GM23338 (cell line): ENCODE measurements at regions not wholly inside any gene's neighbourhood (a gene's known extent, or its start where the extent isn't known, plus 50 kb on each side); places are given as distances from the start of the nearest gene placed in this dataset.

Experiments used
- ATAC-seq: fragments of 200-7000 bp; cut with Tn5 transposase; 3 replicates; pipeline ENCODE4 v1.9.1; 2020
- DNase-seq: peaks from one replicate; pipeline ENCODE4 v3.0.0-alpha.2; 2015; ENCODE audit warnings: low spot score
- H2AFZ ChIP-seq: fragments of 200-600 bp; sonication (generic); 2 replicates; pipeline ENCODE4 v1.8.0; 2016; ENCODE audit warnings: antibody characterized with exemption, mild to moderate bottlenecking, moderate library complexity
- H3F3A ChIP-seq: fragments of 200-600 bp; sonication (generic); replicated peaks from 2 replicates; pipeline ENCODE4 v1.8.0; 2017; ENCODE audit warnings: antibody characterized with exemption, mixed run types, low read depth
- H3K27ac ChIP-seq: fragments of 200-600 bp; sonication (generic); 2 replicates; pipeline ENCODE4 v1.6.1; 2016; ENCODE audit warnings: low read depth
- H3K27me3 ChIP-seq: fragments of 200-600 bp; sonication (generic); 2 replicates; pipeline ENCODE4 v1.8.0; 2016; ENCODE audit warnings: mild to moderate bottlenecking, mixed run types, moderate library complexity; ENCODE audit not compliant: insufficient read depth
- H3K36me3 ChIP-seq: fragments of 200-600 bp; sonication (generic); 2 replicates; pipeline ENCODE4 v1.8.0; 2016; ENCODE audit warnings: mild to moderate bottlenecking; ENCODE audit not compliant: insufficient read depth
- H3K4me1 ChIP-seq: fragments of 200-600 bp; sonication (generic); 2 replicates; pipeline ENCODE4 v1.8.0; 2016; ENCODE audit warnings: mild to moderate bottlenecking, moderate library complexity; ENCODE audit not compliant: insufficient read depth
- H3K4me2 ChIP-seq: fragments of 200-600 bp; sonication (generic); 2 replicates; pipeline ENCODE4 v1.7.1; 2017; ENCODE audit warnings: mixed run types
- H3K4me3 ChIP-seq: fragments of 200-600 bp; sonication (generic); 2 replicates; pipeline ENCODE4 v1.6.1; 2016; ENCODE audit warnings: mixed run types
- H3K79me2 ChIP-seq: fragments of 200-600 bp; sonication (generic); replicated peaks from 2 replicates; pipeline ENCODE4 v1.8.0; 2017; ENCODE audit warnings: mild to moderate bottlenecking; ENCODE audit not compliant: insufficient read depth
- H3K9me2 ChIP-seq: fragments of 200-600 bp; sonication (generic); 2 replicates; pipeline ENCODE4 v1.8.0; 2017; ENCODE audit not compliant: insufficient read depth
- H4K20me1 ChIP-seq: fragments of 200-600 bp; sonication (generic); replicated peaks from 2 replicates; pipeline ENCODE4 v1.8.0; 2017; ENCODE audit warnings: mild to moderate bottlenecking; ENCODE audit not compliant: insufficient read depth
- H3K27ac Mint-ChIP-seq: 2 replicates; pipeline ENCODE4 v1.8.0; 2020; ENCODE audit warnings: inconsistent platforms, mild to moderate bottlenecking, moderate library complexity, mixed read lengths
- H3K27me3 Mint-ChIP-seq: 3 replicates; pipeline ENCODE4 v1.8.0; 2022; ENCODE audit warnings: low read depth, mild to moderate bottlenecking, moderate library complexity, mixed read lengths, inconsistent platforms; ENCODE audit not compliant: insufficient read depth, poor library complexity
- H3K36me3 Mint-ChIP-seq: 3 replicates; pipeline ENCODE4 v1.8.0; 2021; ENCODE audit warnings: low read depth, mild to moderate bottlenecking, inconsistent platforms, moderate library complexity, mixed read lengths
- H3K4me1 Mint-ChIP-seq: 3 replicates; pipeline ENCODE4 v1.8.0; 2020; ENCODE audit warnings: mild to moderate bottlenecking, inconsistent platforms, mixed read lengths
- H3K4me3 Mint-ChIP-seq: 3 replicates; pipeline ENCODE4 v1.8.0; 2021; ENCODE audit warnings: moderate library complexity, mild to moderate bottlenecking, inconsistent platforms, mixed read lengths
- H3K9me3 Mint-ChIP-seq: 3 replicates; pipeline ENCODE4 v1.8.0; 2020; ENCODE audit warnings: moderate library complexity, mild to moderate bottlenecking, inconsistent platforms, mixed read lengths
- CREB1 ChIP-seq: fragments of 250-450 bp; sonication (Bioruptor Pico); IDR thresholded peaks from 2 replicates; pipeline ENCODE4 v1.5.0; 2020; ENCODE audit warnings: low read depth, mild to moderate bottlenecking, moderate library complexity
- CTCF ChIP-seq, 2 experiments: fragments of 200-600 bp in 1 of 2; sonication (generic) in 1 of 2; conservative IDR thresholded peaks; 2 replicates each; pipeline versions ENCODE4 v1.5.1 to v1.6.1; 2016 to 2017; ENCODE audit warnings: antibody characterized with exemption in 2 of 2, low read depth in 2 of 2, mild to moderate bottlenecking in 2 of 2, moderate library complexity in 1 of 2
- EZH2 ChIP-seq: fragments of 200-600 bp; sonication (generic); IDR thresholded peaks from one replicate; pipeline ENCODE4 v1.8.0; 2017; ENCODE audit warnings: antibody characterized with exemption, mild to moderate bottlenecking, low read depth; ENCODE audit not compliant: unreplicated experiment
- EZH2phosphoT487 ChIP-seq: fragments of 200-600 bp; sonication (generic); IDR thresholded peaks from one replicate; pipeline ENCODE4 v1.8.1; 2018; ENCODE audit warnings: antibody characterized with exemption; ENCODE audit not compliant: unreplicated experiment
- JUNB ChIP-seq: IDR thresholded peaks from one replicate; pipeline ENCODE4 v1.6.1; 2016; ENCODE audit warnings: antibody characterized with exemption; ENCODE audit not compliant: unreplicated experiment
- NANOG ChIP-seq: IDR thresholded peaks from 2 replicates; pipeline ENCODE4 v1.6.1; 2016; ENCODE audit warnings: antibody characterized with exemption, borderline replicate concordance
- POLR2AphosphoS5 ChIP-seq: IDR thresholded peaks from 2 replicates; pipeline ENCODE4 v1.6.1; 2016; ENCODE audit warnings: antibody characterized with exemption, low read depth
- REST ChIP-seq: IDR thresholded peaks from one replicate; pipeline ENCODE4 v1.6.1; 2018; ENCODE audit warnings: antibody characterized with exemption; ENCODE audit not compliant: unreplicated experiment
- STAT1 ChIP-seq: IDR thresholded peaks from one replicate; pipeline ENCODE4 v1.6.1; 2016; ENCODE audit warnings: antibody characterized with exemption; ENCODE audit not compliant: unreplicated experiment
- ZNF114 ChIP-seq: fragments of 250-450 bp; sonication (Bioruptor Pico); IDR thresholded peaks from 2 replicates; pipeline ENCODE4 v1.5.0; 2020; ENCODE audit warnings: mild to moderate bottlenecking, moderate library complexity
- ZNF331 ChIP-seq: fragments of 250-450 bp; sonication (Bioruptor Pico); IDR thresholded peaks from 2 replicates; pipeline ENCODE4 v1.5.0; 2020; ENCODE audit warnings: low read depth, mild to moderate bottlenecking, moderate library complexity
- TF ChIP-seq, protein P1 (sequence below): IDR thresholded peaks from 2 replicates; pipeline ENCODE4 v1.6.1; 2016; ENCODE audit warnings: antibody characterized with exemption
- TF ChIP-seq, protein P2 (sequence below): fragments of 250-450 bp; sonication (Bioruptor Pico); IDR thresholded peaks from 2 replicates; pipeline ENCODE4 v1.5.0; 2020; ENCODE audit warnings: mild to moderate bottlenecking, moderate library complexity

DNA sequence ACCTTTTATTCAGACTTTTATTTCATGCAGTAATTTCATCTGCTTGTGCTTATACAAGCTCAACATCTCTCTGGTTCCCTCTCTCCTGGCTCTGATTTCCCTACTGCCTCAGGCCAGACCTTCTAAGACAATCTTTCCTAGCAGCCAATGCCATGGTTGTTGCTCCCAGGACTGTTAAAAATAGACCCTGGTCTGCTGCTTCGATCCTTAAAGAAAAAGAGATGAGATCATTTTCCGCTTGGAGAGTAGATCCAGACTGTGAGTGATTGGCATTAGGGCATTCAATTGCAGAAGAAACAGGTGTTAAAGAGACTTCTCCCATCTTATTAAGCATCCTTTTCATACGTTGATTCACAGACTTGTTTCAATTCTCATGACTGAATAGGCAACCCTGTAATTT lies 68.4 kb upstream of the ITGB1 start:
- Histone ChIP-seq H3K27me3 (no peaks in the 10 kb centered on the region), H3K79me2 (no peaks in the 10 kb centered on the region), H3K4me2 (peak overlapping the region; percentile 13; the same call in 1 of the 2 replicates), H3K36me3 (no peaks in the 10 kb centered on the region), H3K4me1 (peaks cover 18% of the 10 kb centered on the region), H3F3A (no peaks in the 10 kb centered on the region), H2AFZ (no peak overlapping the region), H4K20me1 (no peaks in the 10 kb centered on the region), H3K27ac (peak overlapping the region; percentile 34), H3K9me2 (peaks cover 11% of the 10 kb centered on the region), H3K4me3 (no peak overlapping the region)
- H3K27ac Mint-ChIP-seq, result no peak overlapping the region; the same call in 1 of the 2 replicates
- no peaks in the 10 kb centered on the region for H3K36me3 Mint-ChIP-seq
- ATAC-seq (no peak), DNase-seq (peak; percentile 32)
- no peaks in the 10 kb centered on the region; the same call in 1 of the 3 replicates for H3K9me3 Mint-ChIP-seq
- no peak overlapping the region for H3K4me3 Mint-ChIP-seq
- H3K4me1 Mint-ChIP-seq, result peaks cover 18% of the 10 kb centered on the region
- no peak for TF ChIP-seq ZNF114 (CRISPR knock-in tag)
- TF ChIP-seq EZH2phosphoT487, result no peak
- no peak for TF ChIP-seq JUNB
- TF ChIP-seq, protein P1, sequence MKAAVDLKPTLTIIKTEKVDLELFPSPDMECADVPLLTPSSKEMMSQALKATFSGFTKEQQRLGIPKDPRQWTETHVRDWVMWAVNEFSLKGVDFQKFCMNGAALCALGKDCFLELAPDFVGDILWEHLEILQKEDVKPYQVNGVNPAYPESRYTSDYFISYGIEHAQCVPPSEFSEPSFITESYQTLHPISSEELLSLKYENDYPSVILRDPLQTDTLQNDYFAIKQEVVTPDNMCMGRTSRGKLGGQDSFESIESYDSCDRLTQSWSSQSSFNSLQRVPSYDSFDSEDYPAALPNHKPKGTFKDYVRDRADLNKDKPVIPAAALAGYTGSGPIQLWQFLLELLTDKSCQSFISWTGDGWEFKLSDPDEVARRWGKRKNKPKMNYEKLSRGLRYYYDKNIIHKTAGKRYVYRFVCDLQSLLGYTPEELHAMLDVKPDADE, result no peak
- TF ChIP-seq REST, result no peak
- TF ChIP-seq POLR2AphosphoS5, result no peak
- no peak for TF ChIP-seq ZNF331 (CRISPR knock-in tag)
- TF ChIP-seq STAT1, result no peak
- no peak for TF ChIP-seq CREB1
- TF ChIP-seq CTCF (conservative IDR thresholded peaks at IDR 0.05; ENCODE audit: low read depth in 2 of 2), result no peak
- TF ChIP-seq, protein P2, sequence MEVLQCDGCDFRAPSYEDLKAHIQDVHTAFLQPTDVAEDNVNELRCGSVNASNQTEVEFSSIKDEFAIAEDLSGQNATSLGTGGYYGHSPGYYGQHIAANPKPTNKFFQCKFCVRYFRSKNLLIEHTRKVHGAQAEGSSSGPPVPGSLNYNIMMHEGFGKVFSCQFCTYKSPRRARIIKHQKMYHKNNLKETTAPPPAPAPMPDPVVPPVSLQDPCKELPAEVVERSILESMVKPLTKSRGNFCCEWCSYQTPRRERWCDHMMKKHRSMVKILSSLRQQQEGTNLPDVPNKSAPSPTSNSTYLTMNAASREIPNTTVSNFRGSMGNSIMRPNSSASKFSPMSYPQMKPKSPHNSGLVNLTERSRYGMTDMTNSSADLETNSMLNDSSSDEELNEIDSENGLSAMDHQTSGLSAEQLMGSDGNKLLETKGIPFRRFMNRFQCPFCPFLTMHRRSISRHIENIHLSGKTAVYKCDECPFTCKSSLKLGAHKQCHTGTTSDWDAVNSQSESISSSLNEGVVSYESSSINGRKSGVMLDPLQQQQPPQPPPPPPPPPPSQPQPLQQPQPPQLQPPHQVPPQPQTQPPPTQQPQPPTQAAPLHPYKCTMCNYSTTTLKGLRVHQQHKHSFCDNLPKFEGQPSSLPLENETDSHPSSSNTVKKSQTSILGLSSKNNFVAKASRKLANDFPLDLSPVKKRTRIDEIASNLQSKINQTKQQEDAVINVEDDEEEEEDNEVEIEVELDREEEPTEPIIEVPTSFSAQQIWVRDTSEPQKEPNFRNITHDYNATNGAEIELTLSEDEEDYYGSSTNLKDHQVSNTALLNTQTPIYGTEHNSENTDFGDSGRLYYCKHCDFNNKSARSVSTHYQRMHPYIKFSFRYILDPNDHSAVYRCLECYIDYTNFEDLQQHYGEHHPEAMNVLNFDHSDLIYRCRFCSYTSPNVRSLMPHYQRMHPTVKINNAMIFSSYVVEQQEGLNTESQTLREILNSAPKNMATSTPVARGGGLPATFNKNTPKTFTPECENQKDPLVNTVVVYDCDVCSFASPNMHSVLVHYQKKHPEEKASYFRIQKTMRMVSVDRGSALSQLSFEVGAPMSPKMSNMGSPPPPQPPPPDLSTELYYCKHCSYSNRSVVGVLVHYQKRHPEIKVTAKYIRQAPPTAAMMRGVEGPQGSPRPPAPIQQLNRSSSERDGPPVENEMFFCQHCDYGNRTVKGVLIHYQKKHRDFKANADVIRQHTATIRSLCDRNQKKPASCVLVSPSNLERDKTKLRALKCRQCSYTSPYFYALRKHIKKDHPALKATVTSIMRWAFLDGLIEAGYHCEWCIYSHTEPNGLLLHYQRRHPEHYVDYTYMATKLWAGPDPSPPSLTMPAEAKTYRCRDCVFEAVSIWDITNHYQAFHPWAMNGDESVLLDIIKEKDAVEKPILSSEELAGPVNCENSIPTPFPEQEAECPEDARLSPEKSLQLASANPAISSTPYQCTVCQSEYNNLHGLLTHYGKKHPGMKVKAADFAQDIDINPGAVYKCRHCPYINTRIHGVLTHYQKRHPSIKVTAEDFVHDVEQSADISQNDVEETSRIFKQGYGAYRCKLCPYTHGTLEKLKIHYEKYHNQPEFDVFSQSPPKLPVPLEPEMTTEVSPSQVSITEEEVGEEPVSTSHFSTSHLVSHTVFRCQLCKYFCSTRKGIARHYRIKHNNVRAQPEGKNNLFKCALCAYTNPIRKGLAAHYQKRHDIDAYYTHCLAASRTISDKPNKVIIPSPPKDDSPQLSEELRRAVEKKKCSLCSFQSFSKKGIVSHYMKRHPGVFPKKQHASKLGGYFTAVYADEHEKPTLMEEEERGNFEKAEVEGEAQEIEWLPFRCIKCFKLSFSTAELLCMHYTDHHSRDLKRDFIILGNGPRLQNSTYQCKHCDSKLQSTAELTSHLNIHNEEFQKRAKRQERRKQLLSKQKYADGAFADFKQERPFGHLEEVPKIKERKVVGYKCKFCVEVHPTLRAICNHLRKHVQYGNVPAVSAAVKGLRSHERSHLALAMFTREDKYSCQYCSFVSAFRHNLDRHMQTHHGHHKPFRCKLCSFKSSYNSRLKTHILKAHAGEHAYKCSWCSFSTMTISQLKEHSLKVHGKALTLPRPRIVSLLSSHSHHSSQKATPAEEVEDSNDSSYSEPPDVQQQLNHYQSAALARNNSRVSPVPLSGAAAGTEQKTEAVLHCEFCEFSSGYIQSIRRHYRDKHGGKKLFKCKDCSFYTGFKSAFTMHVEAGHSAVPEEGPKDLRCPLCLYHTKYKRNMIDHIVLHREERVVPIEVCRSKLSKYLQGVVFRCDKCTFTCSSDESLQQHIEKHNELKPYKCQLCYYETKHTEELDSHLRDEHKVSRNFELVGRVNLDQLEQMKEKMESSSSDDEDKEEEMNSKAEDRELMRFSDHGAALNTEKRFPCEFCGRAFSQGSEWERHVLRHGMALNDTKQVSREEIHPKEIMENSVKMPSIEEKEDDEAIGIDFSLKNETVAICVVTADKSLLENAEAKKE (CRISPR knock-in tag), result no peak
- TF ChIP-seq EZH2, result no peak
- no peak for TF ChIP-seq NANOG
- peaks cover 2% of the 10 kb centered on the region for H3K27me3 Mint-ChIP-seq
